HCT116 (cell line): ENCODE measurements at regions not wholly inside any gene's neighbourhood (a gene's known extent, or its start where the extent isn't known, plus 50 kb on each side); places are given as distances from the start of the nearest gene placed in this dataset.

Experiments
- FOSL1 ChIP-seq: IDR thresholded peaks from 2 replicates; pipeline ENCODE4 v1.6.1; 2012; ENCODE audit warnings: low read depth
- TF ChIP-seq, protein P1 (sequence below): IDR thresholded peaks from 2 replicates; pipeline ENCODE4 v1.6.1; 2012; ENCODE audit warnings: low read depth
- TF ChIP-seq, protein P2 (sequence below), 3 experiments: fragments of 200-600 bp in 1 of 3; sonication (generic) in 1 of 3; IDR thresholded peaks in 2 of 3; conservative IDR thresholded peaks in 1 of 3; 2 replicates each; pipeline ENCODE4 v1.5.1; 2012 to 2017; ENCODE audit warnings: low read depth in 2 of 3, low read length in 2 of 3, antibody characterized with exemption in 1 of 3, borderline replicate concordance in 1 of 3, control low read depth in 1 of 3, mild to moderate bottlenecking in 1 of 3, mixed read lengths in 1 of 3, mixed run types in 1 of 3, moderate library complexity in 1 of 3; ENCODE audit not compliant: insufficient read depth in 1 of 3
- TF ChIP-seq, protein P3 (sequence below): IDR thresholded peaks from 2 replicates; pipeline ENCODE4 v1.6.1; 2011; ENCODE audit warnings: mild to moderate bottlenecking, low read length, moderate library complexity; ENCODE audit not compliant: insufficient replicate concordance; ENCODE audit errors: extremely low read depth

DNA sequence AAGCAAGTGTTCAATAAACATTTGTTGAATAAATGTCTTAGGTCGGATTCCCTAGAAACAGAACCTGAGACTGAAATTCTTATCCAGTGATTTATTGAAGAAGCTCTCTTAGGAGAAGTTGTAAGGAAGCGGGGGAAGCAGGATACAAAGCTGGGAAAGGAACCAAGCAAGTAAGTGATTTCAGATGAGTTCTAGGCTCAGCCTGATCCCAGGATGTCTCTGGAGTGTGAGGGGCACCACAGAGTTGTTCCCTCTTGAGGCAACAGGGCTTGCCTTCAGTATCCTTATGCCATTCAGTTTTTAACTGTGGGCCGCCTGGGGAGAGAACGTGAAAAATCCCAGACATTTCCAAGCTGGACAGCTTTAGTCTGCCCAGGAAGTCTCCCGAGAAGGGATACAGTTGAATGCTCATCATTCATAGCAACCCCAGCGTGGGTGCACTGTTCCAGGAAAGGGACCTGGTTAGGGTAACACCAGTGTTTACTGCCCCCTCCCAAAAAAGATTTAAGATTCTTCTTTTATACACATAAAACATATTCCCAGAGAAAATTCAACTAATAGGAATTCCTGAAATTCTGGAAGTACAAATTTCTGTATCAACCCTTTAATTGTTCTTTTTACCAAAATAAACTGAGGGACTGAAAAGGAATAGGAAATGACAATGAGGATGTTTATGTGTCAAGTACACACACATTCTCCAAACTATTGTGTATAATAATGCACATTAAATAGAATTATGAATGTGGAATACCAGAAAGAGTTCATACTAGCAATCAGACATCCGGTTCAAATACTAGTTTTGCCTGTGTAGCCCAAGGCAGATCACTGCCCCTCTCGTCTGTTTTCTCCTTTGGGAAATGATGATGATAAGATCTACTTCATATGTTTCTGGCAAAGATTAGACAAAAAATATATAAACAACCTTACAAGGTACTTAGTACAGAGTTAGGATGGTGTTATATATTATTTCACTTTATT, 592.1 kb upstream of the CDH2 start (continued):
- TF ChIP-seq, protein P1, sequence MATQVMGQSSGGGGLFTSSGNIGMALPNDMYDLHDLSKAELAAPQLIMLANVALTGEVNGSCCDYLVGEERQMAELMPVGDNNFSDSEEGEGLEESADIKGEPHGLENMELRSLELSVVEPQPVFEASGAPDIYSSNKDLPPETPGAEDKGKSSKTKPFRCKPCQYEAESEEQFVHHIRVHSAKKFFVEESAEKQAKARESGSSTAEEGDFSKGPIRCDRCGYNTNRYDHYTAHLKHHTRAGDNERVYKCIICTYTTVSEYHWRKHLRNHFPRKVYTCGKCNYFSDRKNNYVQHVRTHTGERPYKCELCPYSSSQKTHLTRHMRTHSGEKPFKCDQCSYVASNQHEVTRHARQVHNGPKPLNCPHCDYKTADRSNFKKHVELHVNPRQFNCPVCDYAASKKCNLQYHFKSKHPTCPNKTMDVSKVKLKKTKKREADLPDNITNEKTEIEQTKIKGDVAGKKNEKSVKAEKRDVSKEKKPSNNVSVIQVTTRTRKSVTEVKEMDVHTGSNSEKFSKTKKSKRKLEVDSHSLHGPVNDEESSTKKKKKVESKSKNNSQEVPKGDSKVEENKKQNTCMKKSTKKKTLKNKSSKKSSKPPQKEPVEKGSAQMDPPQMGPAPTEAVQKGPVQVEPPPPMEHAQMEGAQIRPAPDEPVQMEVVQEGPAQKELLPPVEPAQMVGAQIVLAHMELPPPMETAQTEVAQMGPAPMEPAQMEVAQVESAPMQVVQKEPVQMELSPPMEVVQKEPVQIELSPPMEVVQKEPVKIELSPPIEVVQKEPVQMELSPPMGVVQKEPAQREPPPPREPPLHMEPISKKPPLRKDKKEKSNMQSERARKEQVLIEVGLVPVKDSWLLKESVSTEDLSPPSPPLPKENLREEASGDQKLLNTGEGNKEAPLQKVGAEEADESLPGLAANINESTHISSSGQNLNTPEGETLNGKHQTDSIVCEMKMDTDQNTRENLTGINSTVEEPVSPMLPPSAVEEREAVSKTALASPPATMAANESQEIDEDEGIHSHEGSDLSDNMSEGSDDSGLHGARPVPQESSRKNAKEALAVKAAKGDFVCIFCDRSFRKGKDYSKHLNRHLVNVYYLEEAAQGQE = no peak
- TF ChIP-seq, protein P2, sequence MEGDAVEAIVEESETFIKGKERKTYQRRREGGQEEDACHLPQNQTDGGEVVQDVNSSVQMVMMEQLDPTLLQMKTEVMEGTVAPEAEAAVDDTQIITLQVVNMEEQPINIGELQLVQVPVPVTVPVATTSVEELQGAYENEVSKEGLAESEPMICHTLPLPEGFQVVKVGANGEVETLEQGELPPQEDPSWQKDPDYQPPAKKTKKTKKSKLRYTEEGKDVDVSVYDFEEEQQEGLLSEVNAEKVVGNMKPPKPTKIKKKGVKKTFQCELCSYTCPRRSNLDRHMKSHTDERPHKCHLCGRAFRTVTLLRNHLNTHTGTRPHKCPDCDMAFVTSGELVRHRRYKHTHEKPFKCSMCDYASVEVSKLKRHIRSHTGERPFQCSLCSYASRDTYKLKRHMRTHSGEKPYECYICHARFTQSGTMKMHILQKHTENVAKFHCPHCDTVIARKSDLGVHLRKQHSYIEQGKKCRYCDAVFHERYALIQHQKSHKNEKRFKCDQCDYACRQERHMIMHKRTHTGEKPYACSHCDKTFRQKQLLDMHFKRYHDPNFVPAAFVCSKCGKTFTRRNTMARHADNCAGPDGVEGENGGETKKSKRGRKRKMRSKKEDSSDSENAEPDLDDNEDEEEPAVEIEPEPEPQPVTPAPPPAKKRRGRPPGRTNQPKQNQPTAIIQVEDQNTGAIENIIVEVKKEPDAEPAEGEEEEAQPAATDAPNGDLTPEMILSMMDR (IDR thresholded peaks at IDR 0.05 in 2 of 3, conservative IDR thresholded peaks at IDR 0.05 in 1 of 3; ENCODE audit: borderline replicate concordance in 1 of 3, insufficient read depth in 1 of 3, low read depth in 2 of 3, low read length in 2 of 3) = no peak
- TF ChIP-seq, protein P3, sequence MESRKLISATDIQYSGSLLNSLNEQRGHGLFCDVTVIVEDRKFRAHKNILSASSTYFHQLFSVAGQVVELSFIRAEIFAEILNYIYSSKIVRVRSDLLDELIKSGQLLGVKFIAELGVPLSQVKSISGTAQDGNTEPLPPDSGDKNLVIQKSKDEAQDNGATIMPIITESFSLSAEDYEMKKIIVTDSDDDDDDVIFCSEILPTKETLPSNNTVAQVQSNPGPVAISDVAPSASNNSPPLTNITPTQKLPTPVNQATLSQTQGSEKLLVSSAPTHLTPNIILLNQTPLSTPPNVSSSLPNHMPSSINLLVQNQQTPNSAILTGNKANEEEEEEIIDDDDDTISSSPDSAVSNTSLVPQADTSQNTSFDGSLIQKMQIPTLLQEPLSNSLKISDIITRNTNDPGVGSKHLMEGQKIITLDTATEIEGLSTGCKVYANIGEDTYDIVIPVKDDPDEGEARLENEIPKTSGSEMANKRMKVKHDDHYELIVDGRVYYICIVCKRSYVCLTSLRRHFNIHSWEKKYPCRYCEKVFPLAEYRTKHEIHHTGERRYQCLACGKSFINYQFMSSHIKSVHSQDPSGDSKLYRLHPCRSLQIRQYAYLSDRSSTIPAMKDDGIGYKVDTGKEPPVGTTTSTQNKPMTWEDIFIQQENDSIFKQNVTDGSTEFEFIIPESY = no peak
- no peak for TF ChIP-seq FOSL1
